CD4-positive, alpha-beta T cell treated with Interleukin-6 for 4 hours (primary cell): ENCODE measurements at regions not wholly inside any gene's neighbourhood (a gene's known extent, or its start where the extent isn't known, plus 50 kb on each side); places are given as distances from the start of the nearest gene placed in this dataset.

Experiments
- DNase-seq: peaks from one replicate; pipeline ENCODE4 v3.0.0-alpha.2; 2020; ENCODE audit warnings: mixed read lengths

- DNase-seq: no peak
These were observed 165.7 kb upstream of the DMRT1 start for GRCh38 chr9:675697-676370.

GRCh38 chr9:676780-677438, 164.6 kb upstream of the DMRT1 start:
- DNase-seq: no peak

DNA sequence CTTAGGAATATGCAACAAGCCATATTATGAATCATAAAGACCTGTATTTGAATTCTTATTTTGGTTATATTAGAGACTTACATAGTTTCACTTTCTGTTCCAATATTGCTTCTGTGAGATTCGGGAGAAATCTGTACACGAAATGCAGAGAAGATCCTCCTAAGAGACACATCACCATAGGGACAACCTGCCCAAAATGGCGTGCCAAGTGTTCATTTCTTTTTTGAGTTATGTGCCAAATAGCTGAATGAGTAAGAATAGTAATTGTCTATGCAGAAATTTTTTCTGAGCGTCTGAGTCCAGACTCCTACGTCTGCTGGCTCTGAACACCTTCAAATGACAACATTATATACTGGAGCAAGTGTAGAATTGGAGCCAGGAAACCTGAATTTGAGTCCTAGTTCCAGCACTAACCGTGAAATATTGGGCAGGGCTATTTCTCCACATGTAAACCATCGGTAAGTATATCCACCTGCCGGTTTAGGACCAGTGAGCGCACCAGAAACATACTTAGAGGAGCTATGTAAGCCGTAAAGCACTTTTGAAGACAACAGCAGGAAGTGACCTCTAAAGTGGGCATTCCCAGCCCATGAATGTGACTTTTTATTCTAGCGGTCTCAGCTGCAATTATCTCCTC, 163.9 kb upstream of the DMRT1 start:
- DNase-seq: no peak

GRCh38 chr9:678897-679296, 162.6 kb upstream of the DMRT1 start:
- DNase-seq: no peak

DNA sequence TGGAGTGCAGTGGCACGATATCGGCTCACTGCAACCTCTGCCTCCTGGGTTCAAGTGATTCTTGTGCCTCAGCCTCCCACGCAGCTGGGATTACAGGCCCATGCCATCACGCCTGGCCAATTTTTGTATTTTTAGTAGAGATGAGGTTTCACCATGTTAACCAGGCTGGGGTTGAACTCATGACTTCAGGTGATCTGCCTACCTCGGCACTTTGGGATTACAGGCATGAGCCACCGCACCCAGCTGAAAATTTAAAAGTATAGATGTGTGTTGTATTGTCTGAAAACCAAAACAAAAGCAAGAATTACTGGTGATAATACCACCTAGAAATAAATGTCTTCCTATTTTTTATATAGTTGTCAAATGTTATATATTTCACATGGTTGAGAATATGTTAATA, 162.0 kb upstream of the DMRT1 start:
- no peak for DNase-seq

DNA sequence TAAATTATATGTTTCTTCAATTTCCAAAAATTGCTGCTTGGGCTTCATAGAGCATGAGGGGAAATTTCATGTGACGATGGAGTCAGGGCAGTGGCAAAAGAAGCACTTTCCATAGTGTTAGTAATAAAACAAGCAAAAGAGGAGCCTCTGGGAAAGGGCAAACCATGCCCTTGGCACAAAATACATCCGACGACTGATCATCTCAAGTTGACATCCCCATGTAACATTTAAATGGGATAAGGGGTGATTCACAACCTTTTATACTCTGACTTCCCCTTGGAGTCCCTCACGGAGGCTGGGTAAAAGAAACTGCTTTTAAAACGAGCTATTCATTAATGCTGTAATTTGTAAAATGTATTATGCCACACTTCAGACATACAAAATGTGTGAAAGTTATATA, 161.4 kb upstream of the DMRT1 start:
- DNase-seq: no peak

DNA sequence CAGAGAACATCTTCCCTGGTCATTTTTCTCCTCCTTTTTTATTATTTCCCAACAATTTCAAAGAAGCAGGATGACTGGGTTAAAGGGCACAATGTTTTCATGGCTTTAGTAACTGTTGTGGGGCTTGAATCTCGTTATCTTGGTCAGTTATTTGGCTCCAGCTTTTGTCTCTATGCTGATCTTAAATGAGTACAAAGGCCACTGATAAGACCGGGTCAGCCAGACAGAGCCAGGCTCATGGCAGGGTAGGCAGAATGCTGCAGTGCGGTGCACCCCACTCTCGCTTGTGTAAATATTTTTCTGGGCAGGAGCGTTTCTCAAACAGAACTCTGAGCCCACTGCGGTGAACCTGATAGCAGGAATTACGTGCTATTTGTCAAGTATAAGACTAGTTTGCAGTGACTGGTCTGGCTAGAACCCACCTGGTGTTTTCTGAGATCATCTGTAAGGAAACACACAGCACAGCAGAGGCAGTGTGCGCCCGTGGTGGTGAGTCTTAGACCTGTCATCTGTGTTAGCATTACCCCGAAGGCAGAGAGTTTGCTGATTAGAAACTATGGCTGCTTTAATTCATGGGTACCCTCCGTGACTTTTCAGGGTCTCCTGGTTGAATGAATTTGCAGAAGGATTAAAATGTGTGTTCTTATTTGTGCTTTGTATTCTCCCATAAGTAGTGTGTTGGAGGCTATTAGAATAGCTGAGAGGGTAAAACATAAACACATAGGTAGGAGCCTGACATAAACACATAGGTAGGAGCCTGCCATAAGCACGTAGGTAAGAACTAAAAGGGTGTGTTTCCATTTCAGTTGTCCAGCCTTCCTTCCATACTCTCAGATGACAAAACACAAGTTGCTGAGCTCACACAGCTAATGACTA, 158.6 kb upstream of the DMRT1 start:
- no peak for DNase-seq

DNA sequence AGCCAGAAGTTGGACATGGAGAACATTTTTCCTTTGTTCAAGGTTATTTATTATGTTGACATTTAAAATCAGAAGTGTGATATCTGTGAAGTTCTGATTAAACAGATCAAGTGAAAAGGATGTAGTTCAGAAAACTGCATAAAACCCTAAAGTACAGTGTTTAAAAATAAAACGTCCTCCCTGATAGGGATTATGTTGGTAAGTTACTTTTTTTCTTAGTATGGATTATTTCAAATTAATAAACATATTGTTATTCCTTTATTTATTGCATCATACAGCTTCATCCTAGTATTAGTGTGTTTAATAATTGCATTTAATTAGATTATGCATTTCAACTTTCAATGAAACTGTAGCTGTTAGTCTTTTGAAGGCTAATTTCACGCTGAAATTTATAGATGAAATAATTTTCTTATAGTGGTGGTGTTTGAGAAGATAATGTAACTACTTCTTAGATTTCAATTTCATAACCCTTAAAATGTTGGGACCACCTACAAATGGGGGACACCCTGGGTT, 157.9 kb upstream of the DMRT1 start:
- DNase-seq: no peak

GRCh38 chr9:684054-684890, 157.2 kb upstream of the DMRT1 start:
- no peak for DNase-seq

DNA sequence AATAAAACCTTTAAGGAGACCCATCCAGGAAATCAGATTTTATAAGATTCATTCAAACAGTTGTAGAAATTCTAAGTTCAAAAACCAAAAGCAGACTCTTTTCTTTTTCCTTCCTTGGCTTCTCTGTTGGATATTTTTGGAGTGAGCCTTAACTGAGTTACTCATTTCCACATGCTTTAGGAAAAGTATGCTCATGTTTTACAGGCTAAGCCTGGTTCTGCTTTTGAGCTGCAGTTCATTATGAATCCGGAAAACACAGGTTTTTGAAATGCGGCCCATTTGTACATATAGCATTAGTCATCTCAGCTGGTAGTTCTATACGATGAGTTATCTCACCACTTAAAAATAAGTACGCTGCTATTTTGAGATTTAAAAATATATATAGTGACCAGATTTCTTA, 156.6 kb upstream of the DMRT1 start:
- no peak for DNase-seq

DNA sequence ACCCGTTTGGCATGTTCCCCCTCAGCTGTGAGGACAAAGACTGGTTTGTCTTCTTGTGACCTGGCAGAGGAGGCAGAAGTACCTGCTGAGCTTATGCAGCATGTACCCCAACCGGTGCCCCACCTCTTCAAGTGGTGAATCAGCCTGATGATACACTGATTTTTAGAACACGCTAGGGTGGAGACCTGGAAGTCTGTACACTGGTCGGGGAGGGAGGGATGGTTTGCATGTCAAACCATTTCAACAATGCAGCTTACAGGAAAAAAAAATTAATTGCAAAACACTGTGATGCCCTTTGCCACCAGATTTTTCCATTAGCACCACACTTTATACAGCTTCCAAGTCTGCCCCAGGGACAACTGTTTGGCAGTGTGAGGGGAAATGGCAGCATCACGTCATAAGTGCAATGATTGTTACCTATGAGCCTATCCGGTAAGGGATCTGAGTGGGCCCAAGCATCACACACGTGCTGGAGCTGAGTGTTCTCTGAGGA, 155.1 kb upstream of the DMRT1 start:
- DNase-seq: no peak

GRCh38 chr9:687034-687785, 154.3 kb upstream of the DMRT1 start:
- no peak for DNase-seq

- DNase-seq: no peak
These were observed 153.5 kb upstream of the DMRT1 start for GRCh38 chr9:687994-688393.

DNA sequence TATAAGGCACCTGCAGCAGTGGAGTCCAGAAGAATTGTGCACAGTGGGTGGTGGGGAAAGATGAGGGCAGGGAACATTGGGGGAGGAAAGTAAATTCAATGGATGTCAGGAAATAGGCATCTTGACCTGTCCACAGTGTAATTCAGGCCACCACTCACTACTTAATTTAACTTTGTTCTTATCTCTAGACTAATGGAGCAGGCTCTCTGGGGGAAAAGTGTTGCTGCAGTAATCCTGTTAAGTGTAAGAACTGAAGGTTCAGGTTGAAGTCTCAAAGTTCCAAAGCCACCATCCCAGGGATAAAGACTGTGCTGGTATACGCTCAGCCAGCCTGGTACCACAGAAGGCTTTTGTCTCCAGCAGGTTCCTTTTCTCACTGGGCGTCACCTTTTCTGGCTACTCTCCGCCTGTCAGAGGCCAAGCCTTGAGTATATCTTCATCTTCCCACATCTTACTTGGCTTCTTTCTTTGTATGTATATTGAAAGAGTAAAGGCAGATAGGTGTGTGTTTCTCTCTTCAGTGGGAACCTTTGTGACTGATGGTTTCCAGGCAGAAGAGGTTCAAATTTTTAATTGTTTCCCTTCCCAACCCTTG, 150.9 kb upstream of the DMRT1 start:
- DNase-seq: no peak

DNA sequence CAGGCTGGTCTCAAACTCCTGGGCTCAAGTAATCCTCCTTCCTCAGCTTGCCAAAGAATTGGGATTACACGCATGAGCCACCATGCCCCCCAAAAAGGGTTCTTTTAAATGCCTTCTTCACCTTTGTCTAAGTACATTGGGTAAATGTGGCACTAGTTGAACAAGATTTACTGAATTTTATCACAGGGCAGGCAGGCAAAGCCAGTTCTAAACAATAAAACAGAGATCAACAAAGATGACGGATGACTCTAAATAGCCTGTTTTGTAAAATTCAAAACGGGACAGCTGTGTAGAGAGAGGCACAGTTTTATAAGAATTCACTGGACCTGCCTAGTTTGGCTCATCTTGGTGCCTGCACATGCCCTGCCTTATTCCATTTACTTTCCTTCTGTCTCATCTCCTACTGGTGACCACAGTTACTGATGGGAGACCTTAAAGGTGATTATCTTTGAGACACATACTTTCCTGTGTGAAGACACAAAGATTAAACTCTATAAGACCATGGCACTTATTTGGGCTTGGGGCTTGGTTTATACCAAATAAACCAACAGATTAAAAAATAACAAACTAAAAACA, 149.6 kb upstream of the DMRT1 start:
- DNase-seq: no peak

DNA sequence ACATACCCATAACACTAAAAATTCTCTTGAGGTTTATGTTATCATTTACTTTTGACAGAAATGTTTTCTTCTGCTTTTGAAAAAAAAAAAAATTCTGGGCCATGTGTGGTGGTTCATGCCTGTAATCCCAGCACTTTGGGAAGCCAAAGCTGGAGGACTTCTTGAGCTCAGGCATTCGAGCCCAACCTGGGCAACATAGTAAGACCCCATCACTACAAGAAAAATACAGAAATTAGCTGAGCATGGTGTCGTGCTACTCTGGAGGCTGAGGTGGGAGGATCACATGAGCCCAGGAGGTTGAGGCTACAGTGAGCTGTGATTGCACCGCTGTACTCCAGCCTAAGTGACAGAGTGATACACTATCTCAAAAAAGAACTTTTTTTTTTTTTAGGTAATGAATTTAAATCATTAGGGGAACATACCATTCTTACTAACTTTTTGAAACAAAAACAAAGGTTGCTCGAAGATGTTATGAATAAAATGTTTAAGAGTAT, 148.8 kb upstream of the DMRT1 start:
- DNase-seq: no peak

DNA sequence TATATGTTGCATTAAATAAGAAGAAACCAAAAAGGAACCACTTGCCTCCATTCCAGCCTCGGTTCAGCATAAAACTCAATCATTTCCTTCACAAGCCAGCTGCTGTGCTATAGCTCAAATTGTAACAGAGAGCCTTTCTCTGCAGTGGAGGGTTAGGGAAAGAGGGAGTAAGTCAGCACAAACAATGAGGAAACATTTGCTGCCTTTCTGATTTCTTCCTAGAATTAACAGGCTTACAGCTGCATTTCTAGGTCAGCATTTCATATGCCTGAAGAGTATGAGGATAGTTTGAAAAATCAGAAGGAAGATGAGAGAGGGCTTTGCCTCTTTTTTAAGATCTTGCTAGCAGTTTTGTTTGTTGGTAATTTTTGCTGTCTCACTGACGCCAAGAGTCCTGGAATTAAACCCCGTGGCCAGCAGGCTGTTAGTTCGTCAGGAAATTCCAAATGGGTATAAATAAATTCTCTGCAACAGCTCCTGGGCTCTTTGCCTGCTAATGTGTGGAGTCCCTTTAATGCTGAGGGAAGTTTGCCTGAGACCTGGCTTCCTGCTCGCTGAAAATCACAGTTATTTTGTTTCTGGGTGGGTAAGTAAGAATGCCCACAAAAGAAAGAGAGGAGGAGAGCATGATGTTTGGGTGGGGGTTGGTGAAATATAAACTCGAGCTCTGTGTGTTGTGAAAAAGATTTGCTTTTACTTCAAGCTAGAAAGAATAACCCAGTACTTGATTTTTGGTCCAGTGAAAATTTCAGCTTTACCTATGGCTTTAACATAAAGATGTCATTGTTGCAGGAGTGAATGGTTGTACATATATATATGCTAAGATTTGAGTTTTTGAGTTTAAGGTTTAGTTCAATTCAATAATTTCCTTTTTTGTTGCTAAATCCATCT, 148.1 kb upstream of the DMRT1 start:
- DNase-seq: no peak

- DNase-seq: no peak
These were observed 147.4 kb upstream of the DMRT1 start for GRCh38 chr9:694092-694402.

GRCh38 chr9:694403-695154, 146.9 kb upstream of the DMRT1 start:
- DNase-seq: no peak
